ENCODE measurements at regions not wholly inside any gene's neighbourhood (a gene's known extent, or its start where the extent isn't known, plus 50 kb on each side); places are given as distances from the start of the nearest gene placed in this dataset.

GRCh38 chr20:39668038-39668437 lies 705.9 kb downstream of the DHX35 start:
- Histone ChIP-seq H3K27ac (no peak overlapping the region), H3K27me3 (no peaks in the 10 kb centered on the region), H3K36me3 (no peaks in the 10 kb centered on the region), H3K4me1 (no peaks in the 10 kb centered on the region), H3K4me3 (no peak overlapping the region), H3K9me3 (no peaks in the 10 kb centered on the region)
- 36 to 55% methylated on average over 3 of the region's 3 CpGs for WGBS, 2 donors
- no peak for DNase-seq (ENCODE audit: low spot score in 2 of 2)
- TF ChIP-seq POLR2A (IDR thresholded peaks at IDR 0.05) (no peak), EP300 (IDR thresholded peaks at IDR 0.05) (no peak)

- Histone ChIP-seq H3K27ac (no peak overlapping the region), H3K4me1 (no peaks in the 10 kb centered on the region), H3K36me3 (no peaks in the 10 kb centered on the region), H3K27me3 (no peaks in the 10 kb centered on the region), H3K4me3 (no peak overlapping the region), H3K9me3 (no peaks in the 10 kb centered on the region)
- DNase-seq (ENCODE audit: low spot score in 2 of 2), result no peak
- WGBS, 2 donors, result 0% methylated on average over 1 of the region's 1 CpG
- TF ChIP-seq POLR2A (IDR thresholded peaks at IDR 0.05) (no peak), CTCF (IDR thresholded peaks at IDR 0.05) (no peak), EP300 (IDR thresholded peaks at IDR 0.05) (no peak)
Observed at GRCh38 chr20:39661833-39662232, 699.7 kb downstream of the DHX35 start.

- no peak for DNase-seq (ENCODE audit: low spot score in 2 of 2)
- H3K9me3 ChIP-seq, result no peaks in the 10 kb centered on the region
- H3K27ac ChIP-seq, result no peak overlapping the region
- 94 to 98% methylated on average over 2 of the region's 2 CpGs for WGBS, 2 donors
- TF ChIP-seq CTCF (IDR thresholded peaks at IDR 0.05) (no peak), POLR2A (IDR thresholded peaks at IDR 0.05) (no peak), EP300 (IDR thresholded peaks at IDR 0.05) (no peak)
- H3K36me3 ChIP-seq, result no peaks in the 10 kb centered on the region
- H3K4me3 ChIP-seq, result no peak overlapping the region
- no peaks in the 10 kb centered on the region for H3K27me3 ChIP-seq
- no peaks in the 10 kb centered on the region for H3K4me1 ChIP-seq
Observed at GRCh38 chr20:39660965-39661364, 698.8 kb downstream of the DHX35 start.

GRCh38 chr20:39660226-39660625 lies 698.1 kb downstream of the DHX35 start:
- 54 to 73% methylated on average over 1 of the region's 1 CpG for WGBS, 2 donors
- no peak overlapping the region for H3K27ac ChIP-seq

GRCh38 chr20:39658662-39659409 lies 696.7 kb downstream of the DHX35 start:
- whole genome bisulfite sequencing, 2 donors, result 84 to 91% methylated on average over 9 of the region's 9 CpGs
- Histone ChIP-seq H3K27ac (no peak overlapping the region), H3K36me3 (no peaks in the 10 kb centered on the region), H3K27me3 (no peaks in the 10 kb centered on the region), H3K4me3 (no peak overlapping the region), H3K4me1 (peaks cover 0 to 8% (median 0%) of the 10 kb centered on the region in 4 donors), H3K9me3 (no peaks in the 10 kb centered on the region)
- no peak for DNase-seq (ENCODE audit: low spot score in 2 of 2)
- TF ChIP-seq EP300 (IDR thresholded peaks at IDR 0.05) (no peak), POLR2A (IDR thresholded peaks at IDR 0.05) (no peak), CTCF (IDR thresholded peaks at IDR 0.05) (no peak)

More at GRCh38 chr20:39660226-39660625, 698.1 kb downstream of the DHX35 start:
- TF ChIP-seq POLR2A (IDR thresholded peaks at IDR 0.05) (no peak), EP300 (IDR thresholded peaks at IDR 0.05) (no peak), CTCF (IDR thresholded peaks at IDR 0.05) (no peak)
- no peak for DNase-seq (ENCODE audit: low spot score in 2 of 2)
- no peaks in the 10 kb centered on the region for H3K9me3 ChIP-seq
- H3K4me1 ChIP-seq, result no peaks in the 10 kb centered on the region
- no peaks in the 10 kb centered on the region for H3K27me3 ChIP-seq
- no peaks in the 10 kb centered on the region for H3K36me3 ChIP-seq
- H3K4me3 ChIP-seq, result no peak overlapping the region

All from tibial nerve (tissue), 4 donors.